ENCODE measurements at regions not wholly inside any gene's neighbourhood (a gene's known extent, or its start where the extent isn't known, plus 50 kb on each side); places are given as distances from the start of the nearest gene placed in this dataset.
A peak's percentile ranks its signal among the peaks of the same experiment; 100 is the strongest.

GRCh38 chr6:141666187-141666586, 466.5 kb upstream of the GJE1 start:
- DNase-seq: no peak

DNA sequence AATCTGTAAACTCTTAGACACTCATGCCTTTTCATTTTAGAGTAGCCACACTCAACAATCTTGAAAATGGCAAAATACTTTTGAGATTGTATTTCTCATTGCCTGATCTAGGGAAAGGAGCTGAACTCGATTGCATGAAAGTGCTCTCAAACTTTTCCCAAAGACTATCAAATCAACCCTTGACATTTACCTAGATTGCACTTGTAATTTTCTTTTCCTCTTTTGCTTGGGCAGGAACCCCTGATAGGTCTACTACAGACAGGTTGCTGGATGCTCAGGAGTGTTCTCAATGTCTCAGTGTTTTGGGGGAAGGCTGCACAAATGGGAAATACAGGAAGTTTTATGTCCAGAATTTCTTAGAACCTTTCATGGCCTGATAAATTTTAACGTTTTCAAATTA, 468.0 kb upstream of the GJE1 start:
- DNase-seq: no peak

DNA sequence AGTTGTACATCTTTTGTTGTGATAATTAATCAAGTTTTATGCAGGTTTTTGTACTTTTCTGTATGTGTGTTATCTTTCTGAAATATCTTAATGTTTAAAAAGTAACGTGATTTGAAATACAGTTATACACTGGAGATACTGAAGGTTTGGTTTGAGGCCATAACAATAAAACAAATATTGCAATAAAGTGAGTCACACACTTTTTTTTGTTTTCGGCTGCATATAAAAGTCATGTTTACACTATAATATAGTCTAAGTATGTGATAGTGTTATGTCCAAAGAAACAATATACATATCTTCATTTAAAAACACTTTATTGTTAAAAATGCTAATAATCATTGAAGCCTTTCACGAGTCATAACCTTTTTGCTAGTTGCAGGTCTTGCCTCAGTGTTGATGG, 473.1 kb upstream of the GJE1 start:
- DNase-seq: no peak

- no peak for DNase-seq
These were observed 474.0 kb upstream of the GJE1 start for GRCh38 chr6:141658696-141659095.

GRCh38 chr6:141657812-141658211, 474.9 kb upstream of the GJE1 start:
- no peak for DNase-seq

- DNase-seq: no peak
These were observed 479.1 kb upstream of the GJE1 start for GRCh38 chr6:141653590-141653989.

GRCh38 chr6:141641951-141642350, 490.8 kb upstream of the GJE1 start:
- no peak for DNase-seq

GRCh38 chr6:141641406-141641805, 491.3 kb upstream of the GJE1 start:
- no peak for DNase-seq

- no peak for DNase-seq
These were observed 497.1 kb upstream of the GJE1 start for GRCh38 chr6:141635621-141636020.

DNA sequence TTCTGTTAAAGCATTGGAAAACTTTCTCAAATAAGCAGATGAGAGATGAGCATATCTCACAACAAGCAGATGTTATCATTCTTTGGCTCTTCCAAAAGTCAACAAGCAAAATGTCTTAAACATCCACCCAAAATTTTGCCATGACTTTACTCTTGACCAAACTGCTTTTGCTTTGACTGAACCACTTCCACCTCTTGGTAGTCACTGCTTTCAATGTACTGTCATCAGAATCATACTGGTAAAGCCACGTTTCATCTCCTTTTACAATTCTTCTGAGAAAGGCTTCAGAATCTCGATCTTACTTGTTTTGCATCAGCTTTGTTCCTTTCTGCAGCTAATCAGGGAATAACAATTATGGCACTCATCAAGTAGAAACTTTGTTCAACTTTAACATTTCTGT, 498.5 kb upstream of the GJE1 start:
- no peak for DNase-seq

GRCh38 chr6:141624301-141624700, 508.4 kb upstream of the GJE1 start:
- DNase-seq: no peak

GRCh38 chr6:141618180-141618581, 514.5 kb upstream of the GJE1 start:
- no peak for DNase-seq

GRCh38 chr6:141610741-141611140, 522.0 kb upstream of the GJE1 start:
- DNase-seq: no peak

DNA sequence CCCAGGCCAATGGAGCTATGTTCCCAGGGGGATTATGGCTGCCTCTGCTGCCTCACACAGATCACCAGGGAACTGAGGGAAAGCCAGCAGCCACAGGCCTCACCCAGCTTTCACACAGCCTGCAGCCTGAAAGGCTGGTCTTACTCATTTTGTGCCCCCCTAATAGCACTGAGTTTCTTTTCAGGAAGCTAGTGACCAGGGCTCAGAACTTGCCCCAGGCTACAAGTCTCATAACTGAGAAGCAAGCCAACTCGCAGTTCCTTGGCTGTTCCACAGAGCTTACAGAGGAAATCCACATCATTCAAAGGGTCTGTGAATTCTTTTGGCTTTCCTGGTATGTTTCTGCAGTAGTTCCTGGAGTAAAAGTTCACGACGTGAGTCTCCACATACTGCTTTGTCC, 524.8 kb upstream of the GJE1 start:
- no peak for DNase-seq

- DNase-seq: no peak
These were observed 534.2 kb upstream of the GJE1 start for GRCh38 chr6:141598487-141598886.

DNA sequence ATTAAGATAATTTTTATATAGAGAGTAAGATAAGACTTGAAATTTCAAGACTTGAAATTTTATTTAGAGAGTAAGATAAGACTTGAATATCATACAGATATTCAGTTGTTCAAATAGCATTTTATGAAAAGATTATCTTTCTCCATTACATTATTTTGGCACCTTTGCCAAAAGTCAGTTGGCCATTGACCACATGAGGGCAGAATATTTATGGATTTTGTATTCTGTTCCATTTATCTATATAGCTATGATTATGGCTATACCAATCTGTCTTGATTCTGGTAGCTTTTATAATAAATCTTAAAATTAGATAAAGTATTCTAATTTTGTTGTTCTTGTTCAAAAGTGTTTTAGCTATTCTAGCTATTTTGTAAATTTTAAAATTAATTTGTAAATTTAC, 537.9 kb upstream of the GJE1 start:
- no peak for DNase-seq

- DNase-seq: no peak
These were observed 539.4 kb upstream of the GJE1 start for GRCh38 chr6:141593311-141593710.

DNA sequence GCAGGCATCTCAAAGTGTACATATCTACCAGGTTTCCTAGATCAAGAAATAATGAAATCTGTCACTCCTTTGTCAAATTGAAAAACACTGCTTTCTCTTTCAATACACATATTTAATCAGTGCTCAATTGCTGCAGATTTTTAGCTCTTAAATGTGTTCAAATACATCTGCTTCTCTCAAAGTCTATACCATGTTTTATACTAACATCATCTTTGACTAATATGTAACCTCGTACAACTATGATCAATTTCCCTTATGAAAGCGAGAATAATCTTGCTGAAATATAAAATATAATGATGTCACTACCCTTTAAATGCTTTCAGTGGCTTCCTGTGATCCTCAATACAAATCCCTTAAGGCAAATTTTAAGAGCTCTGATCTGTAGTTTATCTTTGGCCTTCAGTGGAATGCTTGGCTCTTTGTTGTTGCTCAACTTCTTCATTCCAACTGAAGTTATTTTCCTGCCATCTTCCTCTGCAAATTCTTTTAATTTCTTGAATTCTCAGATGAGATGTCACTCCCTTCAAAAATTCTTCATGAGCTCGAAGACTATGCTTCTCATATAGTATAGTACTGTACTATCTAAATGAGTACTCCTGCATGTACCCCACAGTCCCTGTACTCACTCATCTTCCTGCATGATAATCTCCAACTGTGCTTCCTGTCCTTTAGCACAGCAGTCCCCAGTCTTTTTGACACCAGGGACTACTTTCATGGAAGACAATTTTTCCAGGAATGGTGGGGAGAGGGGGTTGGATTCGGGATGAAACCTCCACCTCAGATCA, 545.1 kb upstream of the GJE1 start:
- no peak for DNase-seq

DNA sequence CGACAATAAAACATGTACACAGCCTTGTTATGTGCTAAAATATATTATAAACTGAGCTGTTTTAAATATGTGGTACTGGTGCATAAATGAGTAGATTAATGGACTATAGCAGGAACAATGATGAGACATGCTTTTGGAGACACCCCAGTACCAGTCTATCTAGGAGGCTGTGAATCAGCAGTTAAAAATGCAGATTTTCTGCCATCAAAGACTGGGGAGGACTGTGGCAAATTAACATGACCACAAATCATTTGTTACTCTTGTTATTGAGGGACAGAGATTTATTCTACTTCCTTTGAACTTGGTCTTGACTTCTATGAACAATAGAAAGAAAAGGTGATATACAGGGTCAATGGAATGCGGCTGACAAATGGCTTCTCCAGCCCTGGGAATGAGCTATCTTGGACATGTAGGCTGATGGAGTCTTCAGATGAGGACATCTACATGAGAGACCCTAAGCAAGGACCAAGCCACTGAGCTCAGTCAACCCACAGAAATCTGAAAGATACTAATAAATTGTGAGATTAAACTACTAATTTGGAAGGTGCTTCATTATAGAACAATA, 551.7 kb upstream of the GJE1 start:
- no peak for DNase-seq

- no peak for DNase-seq
These were observed 552.6 kb upstream of the GJE1 start for GRCh38 chr6:141580131-141580530.

GRCh38 chr6:141576751-141577150, 556.0 kb upstream of the GJE1 start:
- no peak for DNase-seq

DNA sequence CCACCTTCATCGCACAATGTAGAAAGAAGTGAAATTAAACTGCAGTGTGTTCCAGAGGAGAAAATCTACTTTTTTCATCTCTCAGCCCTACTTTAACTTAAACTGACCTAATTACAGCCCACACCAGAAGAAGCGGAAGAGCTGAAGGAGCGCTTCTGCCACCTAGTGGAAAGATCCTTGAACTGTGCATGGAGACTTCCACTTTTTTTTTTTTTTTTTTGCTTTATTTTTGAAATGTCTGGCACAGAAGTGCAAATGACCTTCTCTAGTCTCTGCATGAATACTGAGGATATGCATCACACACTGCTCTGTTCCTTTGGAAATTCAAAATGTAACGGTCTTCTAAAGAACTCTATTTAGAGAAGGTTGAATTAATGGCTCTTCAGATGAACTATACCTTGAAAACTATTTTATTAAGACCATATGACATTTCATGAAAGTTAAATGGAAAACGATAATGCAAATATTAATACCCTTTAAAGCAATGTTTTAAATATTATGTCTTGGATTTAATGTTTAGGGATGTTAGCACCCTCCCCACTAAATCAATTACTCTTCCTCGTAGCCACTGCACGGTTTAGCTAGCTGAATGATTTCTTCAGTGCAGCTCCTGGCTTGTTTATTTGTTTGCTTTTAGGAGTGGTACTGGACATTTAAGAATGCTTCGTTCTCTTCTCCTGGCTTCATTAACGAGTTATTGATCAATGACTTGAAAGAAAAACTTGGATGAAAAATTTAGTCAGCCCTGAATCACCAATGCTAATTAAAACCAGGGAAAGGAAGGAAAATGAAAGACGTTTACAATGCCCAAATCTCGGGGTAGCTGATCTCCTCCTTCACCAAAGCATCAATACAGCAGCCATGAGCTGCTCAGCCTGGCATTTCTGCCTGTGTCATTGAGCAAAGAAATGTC, 569.6 kb upstream of the GJE1 start:
- DNase-seq: peak; percentile 2

GRCh38 chr6:141562186-141562811, 570.4 kb upstream of the GJE1 start:
- no peak for DNase-seq

Data from SIG-M5 (cell line).